ENCODE measurements at regions not wholly inside any gene's neighbourhood (a gene's known extent, or its start where the extent isn't known, plus 50 kb on each side); places are given as distances from the start of the nearest gene placed in this dataset.

DNA sequence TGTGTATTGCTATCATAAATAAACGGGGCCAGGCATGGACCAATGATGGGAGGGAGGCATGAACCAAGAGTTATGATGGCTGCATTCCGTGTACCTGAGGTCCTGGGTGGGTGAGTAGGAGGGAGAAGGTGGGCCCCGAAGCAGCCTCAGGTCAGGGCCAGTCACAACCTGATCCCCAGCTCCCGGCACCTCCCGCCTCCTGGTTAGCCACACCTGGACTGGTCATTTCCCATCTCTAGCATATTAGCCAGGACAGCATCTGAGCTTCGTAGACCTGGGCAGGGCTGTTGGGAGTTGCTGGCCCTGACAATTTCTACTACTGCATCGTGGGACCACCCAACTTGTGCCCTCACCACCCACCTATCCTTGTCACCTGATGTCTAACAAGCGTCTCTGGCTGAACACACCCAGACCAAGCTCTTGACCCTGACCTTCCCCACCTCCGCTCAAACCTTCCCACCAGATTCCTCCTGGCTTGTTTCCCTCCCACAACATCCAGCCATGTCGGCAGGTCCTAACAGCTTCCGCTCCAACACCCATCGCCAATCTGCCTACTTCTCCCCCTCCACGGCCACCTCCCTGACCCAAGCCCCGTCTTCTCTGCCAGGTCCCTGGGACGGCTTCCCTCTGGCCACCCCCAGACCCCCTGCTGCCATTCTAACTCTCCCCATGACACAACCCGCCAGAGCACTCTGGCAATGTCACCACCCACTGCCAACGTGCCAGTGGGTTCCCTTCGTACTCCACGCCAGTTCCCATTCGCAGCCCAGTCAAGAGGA is 133.8 kb upstream of the IQSEC1 start (continued):
- TF ChIP-seq MEF2B (IDR thresholded peaks at IDR 0.05; ENCODE audit: partially characterized antibody, poor library complexity, severe bottlenecking): no peak
- TF ChIP-seq ATF7 (IDR thresholded peaks at IDR 0.05; ENCODE audit: low read depth): no peak
- no peak for TF ChIP-seq RELB (IDR thresholded peaks at IDR 0.05; ENCODE audit: low read depth)
- TF ChIP-seq EGR1 (IDR thresholded peaks at IDR 0.05; ENCODE audit: borderline replicate concordance in 1 of 2, low read depth in 2 of 2, low read length in 2 of 2): no peak

- H2AFZ ChIP-seq (ENCODE audit: control insufficient read depth, low read depth, low read length): no peak overlapping the region
- H3K4me3 ChIP-seq: no peak overlapping the region
- intact Hi-C loops (cut with micrococcal nuclease; ENCODE audit: unreplicated experiment) (no loop called here), in situ Hi-C loops (cut with MboI) (no loop called here)
- no peak overlapping the region for H3K4me2 ChIP-seq (ENCODE audit: control insufficient read depth, insufficient read depth)
- H3K9ac ChIP-seq (ENCODE audit: control insufficient read depth, insufficient read depth, low read length): no peak overlapping the region
- ATAC-seq (no peak), DNase-seq (ENCODE audit: low read depth, low spot score) (no peak), FAIRE-seq (no peak)
- SMC1A ChIA-PET (ENCODE audit: uncharacterized antibody, unreplicated experiment): no interaction called here
- H3K4me1 ChIP-seq (ENCODE audit: control insufficient read depth, insufficient read depth, low read length): no peaks in the 10 kb centered on the region
- H3K9me3 ChIP-seq (replicated peaks; ENCODE audit: control insufficient read depth, insufficient read depth, low read length): no peaks in the 10 kb centered on the region
- H3K27ac ChIP-seq (ENCODE audit: control insufficient read depth, insufficient read depth): no peak overlapping the region
- RAD21 ChIA-PET (ENCODE audit: unreplicated experiment): interaction anchor here (0.7 kb wide), 1 partner anchor 10 kb away, joined by 3 read pairs; no protein-coding TSS in a partner anchor
- POLR2A ChIA-PET: no interaction called here
- CTCF ChIA-PET: no interaction called here
- H3K79me2 ChIP-seq (ENCODE audit: control insufficient read depth, insufficient read depth, low read length): no peaks in the 10 kb centered on the region
- peaks cover 0 to 4% of the 10 kb centered on the region in 2 experiments; a peak in 2 of 4 replicates for H3K27me3 ChIP-seq (replicated peaks in 1 of 2; ENCODE audit: control insufficient read depth in 2 of 2, insufficient read depth in 2 of 2, low read length in 1 of 2)
- no peaks in the 10 kb centered on the region for H3K36me3 ChIP-seq (ENCODE audit: control insufficient read depth in 2 of 2, insufficient read depth in 2 of 2, low read length in 1 of 2)
- no TSS peak for BruUV-seq (replicated peaks)
- H4K20me1 ChIP-seq (ENCODE audit: control insufficient read depth, insufficient read depth): no peaks in the 10 kb centered on the region
- 26% methylated on average over 3 of the region's 3 CpGs for WGBS (ENCODE audit: insufficient coverage, insufficient replicate concordance, low lambda C conversion rate, missing lambda C conversion rate)
- TF ChIP-seq KDM1A (IDR thresholded peaks at IDR 0.05; ENCODE audit: borderline replicate concordance): no peak
- no peak for TF ChIP-seq NFIC (IDR thresholded peaks at IDR 0.05; ENCODE audit: low read depth, low read length)
- TF ChIP-seq NR2F1 (conservative IDR thresholded peaks at IDR 0.05): no peak
- no peak for TF ChIP-seq RBBP5 (conservative IDR thresholded peaks at IDR 0.05)
- no peak for TF ChIP-seq NFXL1 (IDR thresholded peaks at IDR 0.05; ENCODE audit: borderline replicate concordance)
- no peak for TF ChIP-seq BRCA1 (IDR thresholded peaks at IDR 0.05; ENCODE audit: low read depth, low read length)
- no peak for TF ChIP-seq CUX1 (IDR thresholded peaks at IDR 0.05; ENCODE audit: insufficient replicate concordance, low read depth, low read length)
- no peak for TF ChIP-seq ZNF384 (IDR thresholded peaks at IDR 0.05; ENCODE audit: borderline replicate concordance, low read depth, low read length)
- TF ChIP-seq NRF1 (conservative IDR thresholded peaks at IDR 0.05; ENCODE audit: low read depth, low read length): no peak
- no peak for TF ChIP-seq CBFB (IDR thresholded peaks at IDR 0.05; ENCODE audit: low read depth)
- no peak for TF ChIP-seq EP300 (IDR thresholded peaks at IDR 0.05; ENCODE audit: borderline replicate concordance in 1 of 2, control insufficient read depth in 1 of 2, low read depth in 2 of 2, low read length in 2 of 2)
- TF ChIP-seq CHD1 (IDR thresholded peaks at IDR 0.05; ENCODE audit: low read depth, low read length): no peak
Measured at GRCh38 chr3:13205567-13206143, 132.4 kb upstream of the IQSEC1 start.
